Right lobe of liver (tissue), 6 donors: ENCODE measurements at regions not wholly inside any gene's neighbourhood (a gene's known extent, or its start where the extent isn't known, plus 50 kb on each side); places are given as distances from the start of the nearest gene placed in this dataset.
"Not testable (repeated sequence)": the region's sequence is repeated elsewhere in the genome, so short reads cannot be mapped to it uniquely, and the experiment has no call there.

Experiments used
- ATAC-seq, 4 donors: fragments of 200-7000 bp; cut with Tn5 transposase; one replicate each; pipeline ENCODE4 v1.9.1; 2020; ENCODE audit warnings: mild to moderate bottlenecking in 4 of 4, moderate library complexity in 4 of 4
- DNase-seq, 3 donors: peaks; one replicate each; pipeline ENCODE4 v3.0.0-alpha.2; 2020
- H3K27ac ChIP-seq, 3 donors: fragments of 200-600 bp; one replicate each; pipeline ENCODE4 v1.8.0; 2022
- H3K27me3 ChIP-seq, 2 donors: fragments of 200-600 bp; one replicate each; pipeline ENCODE4 v1.8.0; 2022
- H3K36me3 ChIP-seq, 4 donors: fragments of 200-600 bp; sonication (generic) in 1 of 4; one replicate each; pipeline versions ENCODE4 v1.5.1 to v1.8.0; 2017 to 2022; ENCODE audit warnings: control low read depth in 1 of 4
- H3K4me1 ChIP-seq, 4 donors: fragments of 200-600 bp; sonication (generic) in 1 of 4; one replicate each; pipeline versions ENCODE4 v1.5.1 to v1.8.0; 2017 to 2022; ENCODE audit warnings: control low read depth in 1 of 4
- H3K4me3 ChIP-seq, 3 donors: fragments of 200-600 bp; one replicate each; pipeline ENCODE4 v1.8.0; 2022
- H3K9me3 ChIP-seq, 4 donors: fragments of 200-600 bp; sonication (generic) in 1 of 4; one replicate each; pipeline versions ENCODE4 v1.5.1 to v1.8.0; 2017 to 2022; ENCODE audit warnings: control low read depth in 1 of 4
- CTCF ChIP-seq, 4 donors: fragments of 200-600 bp in 3 of 4; fragments of 450-650 bp in 1 of 4; IDR thresholded peaks; one replicate each; pipeline versions ENCODE4 v1.5.1 to v1.8.0; 2016 to 2022; ENCODE audit warnings: antibody characterized with exemption in 4 of 4, mild to moderate bottlenecking in 2 of 4
- POLR2A ChIP-seq: fragments of 450-650 bp; IDR thresholded peaks from one replicate; pipeline ENCODE4 v1.6.1; 2017; ENCODE audit warnings: antibody characterized with exemption, mild to moderate bottlenecking
- WGBS: methylation state at CpG from one replicate; pipeline ENCODE4 v1.1.6; 2018; ENCODE audit warnings: low coverage, low lambda C conversion rate; ENCODE audit not compliant: insufficient coverage; ENCODE audit errors: missing lambda C conversion rate; 5-methylcytosine and 5-hydroxymethylcytosine counted together
- intact Hi-C, 2 donors: fragments of 100-400 bp; cut with DNase I; formaldehyde crosslinking; loops; one replicate each; pipeline versions ENCODE4 v1.11.2 to v1.14.1; 2022
- donor health status: DM: no; HTN: yes; CAD: no.
- donor health status: DM: no; HTN: no; CAD: no.
- donor health status: DM: no; HTN: no; CAD: no.
- donor health status: DM: no; HTN: yes; CAD: no.
- donor health status: DM: no; HTN: yes; CAD: no.

- H3K9me3 ChIP-seq: no peaks in the 10 kb centered on the region
- no CpG with 5 or more reads among the region's 1 CpG for WGBS
- ATAC-seq (no peak), DNase-seq (no peak)
- H3K4me1 ChIP-seq: no peaks in the 10 kb centered on the region
- intact Hi-C loops: no loop called here
- H3K4me3 ChIP-seq: no peak overlapping the region
- H3K27me3 ChIP-seq: no peaks in the 10 kb centered on the region
- H3K27ac ChIP-seq: no peak overlapping the region
- TF ChIP-seq POLR2A: no peak
- no peak for TF ChIP-seq CTCF (IDR thresholded peaks at IDR 0.05)
- no peaks in the 10 kb centered on the region for H3K36me3 ChIP-seq
Observed at GRCh38 chr3:56952061-56952460, 108.4 kb upstream of the SPATA12 start.

- H3K4me3 ChIP-seq: no peak overlapping the region
- H3K27ac ChIP-seq: no peak overlapping the region
- H3K27me3 ChIP-seq: no peaks in the 10 kb centered on the region
- no peak for TF ChIP-seq POLR2A
- no peak for TF ChIP-seq CTCF (IDR thresholded peaks at IDR 0.05)
- ATAC-seq: no peak
- no peaks in the 10 kb centered on the region for H3K36me3 ChIP-seq
- no peak for DNase-seq
- 48% methylated on average over 1 of the region's 1 CpG for WGBS
- no peaks in the 10 kb centered on the region for H3K9me3 ChIP-seq
- intact Hi-C loops: no loop called here
- no peaks in the 10 kb centered on the region for H3K4me1 ChIP-seq
Observed at GRCh38 chr3:56951366-56951765, 109.1 kb upstream of the SPATA12 start.

- H3K9me3 ChIP-seq, H3K4me3 ChIP-seq, DNase-seq, H3K27me3 ChIP-seq, ATAC-seq, H3K36me3 ChIP-seq, H3K27ac ChIP-seq, H3K4me1 ChIP-seq, intact Hi-C loops: not testable (repeated sequence)
- 0% methylated on average over 1 of the region's 5 CpGs for WGBS
Observed at GRCh38 chr3:56945378-56945777, 115.1 kb upstream of the SPATA12 start.

- whole genome bisulfite sequencing: 34% methylated on average over 2 of the region's 2 CpGs
- ATAC-seq: no peak
- H3K36me3 ChIP-seq: no peaks in the 10 kb centered on the region
Observed at GRCh38 chr3:56942523-56942922, 117.9 kb upstream of the SPATA12 start.

GRCh38 chr3:56940976-56941375, 119.5 kb upstream of the SPATA12 start:
- Histone ChIP-seq H3K27ac (no peak overlapping the region), H3K4me1 (no peaks in the 10 kb centered on the region), H3K36me3 (no peaks in the 10 kb centered on the region), H3K4me3 (no peak overlapping the region), H3K27me3 (no peaks in the 10 kb centered on the region), H3K9me3 (no peaks in the 10 kb centered on the region)
- intact Hi-C loops: no loop called here
- DNase-seq: no peak
- no peak for ATAC-seq
- 97% methylated on average over 3 of the region's 4 CpGs for WGBS
- no peak for TF ChIP-seq POLR2A
- no peak for TF ChIP-seq CTCF (IDR thresholded peaks at IDR 0.05)

More at GRCh38 chr3:56942523-56942922, 117.9 kb upstream of the SPATA12 start:
- Histone ChIP-seq H3K4me1 (no peaks in the 10 kb centered on the region), H3K9me3 (no peaks in the 10 kb centered on the region), H3K4me3 (no peak overlapping the region), H3K27me3 (no peaks in the 10 kb centered on the region), H3K27ac (no peak overlapping the region)
- intact Hi-C loops: no loop called here
- DNase-seq: no peak
- TF ChIP-seq POLR2A: no peak
- TF ChIP-seq CTCF (IDR thresholded peaks at IDR 0.05): no peak
